Ascending aorta (tissue), 2 donors: ENCODE measurements at regions not wholly inside any gene's neighbourhood (a gene's known extent, or its start where the extent isn't known, plus 50 kb on each side); places are given as distances from the start of the nearest gene placed in this dataset.

Experiments used
- DNase-seq, 2 donors: peaks; one replicate each; pipeline ENCODE4 v3.0.0-alpha.2; 2019; ENCODE audit warnings: low spot score in 2 of 2
- H3K27ac ChIP-seq, 2 donors: fragments of 200-600 bp; sonication (generic); one replicate each; pipeline ENCODE4 v1.5.1; 2016 to 2017; ENCODE audit warnings: mild to moderate bottlenecking in 1 of 2
- H3K27me3 ChIP-seq: fragments of 200-600 bp; sonication (generic); one replicate; pipeline ENCODE4 v1.5.1; 2017
- H3K36me3 ChIP-seq, 2 donors: fragments of 200-600 bp; sonication (generic); one replicate each; pipeline ENCODE4 v1.5.1; 2016
- H3K4me1 ChIP-seq, 2 donors: fragments of 200-600 bp; sonication (generic); one replicate each; pipeline ENCODE4 v1.5.1; 2016 to 2017; ENCODE audit warnings: mild to moderate bottlenecking in 1 of 2
- H3K4me3 ChIP-seq, 2 donors: fragments of 200-600 bp; sonication (generic); one replicate each; pipeline ENCODE4 v1.5.1; 2016 to 2017; ENCODE audit warnings: mild to moderate bottlenecking in 1 of 2
- H3K9me3 ChIP-seq, 2 donors: fragments of 200-600 bp; sonication (generic); one replicate each; pipeline ENCODE4 v1.5.1; 2016
- CTCF ChIP-seq, 3 experiments: fragments of 200-600 bp in 2 of 3; fragments of 450-650 bp in 1 of 3; sonication (generic) in 2 of 3; IDR thresholded peaks; one replicate each; pipeline ENCODE4 v1.5.1; 2016 to 2019; ENCODE audit warnings: antibody characterized with exemption in 3 of 3, mild to moderate bottlenecking in 1 of 3, moderate library complexity in 1 of 3
- intact Hi-C: fragments of 100-400 bp; cut with DNase I; formaldehyde crosslinking; loops from one replicate; pipeline ENCODE4 v1.15.1; 2023

- no peak for DNase-seq
- Histone ChIP-seq H3K9me3 (no peaks in the 10 kb centered on the region), H3K4me3 (no peak overlapping the region), H3K4me1 (no peaks in the 10 kb centered on the region), H3K36me3 (no peaks in the 10 kb centered on the region), H3K27ac (no peak overlapping the region), H3K27me3 (no peaks in the 10 kb centered on the region)
- intact Hi-C loops: no loop called here
- TF ChIP-seq CTCF (IDR thresholded peaks at IDR 0.05): no peak
These were observed 163.9 kb upstream of the ARID2 start for GRCh38 chr12:45565590-45565989.

GRCh38 chr12:45566257-45566656, 163.2 kb upstream of the ARID2 start:
- Histone ChIP-seq H3K36me3 (no peaks in the 10 kb centered on the region), H3K9me3 (no peaks in the 10 kb centered on the region), H3K4me3 (no peak overlapping the region), H3K4me1 (no peaks in the 10 kb centered on the region), H3K27me3 (no peaks in the 10 kb centered on the region), H3K27ac (no peak overlapping the region)
- DNase-seq: no peak
- no peak for TF ChIP-seq CTCF (IDR thresholded peaks at IDR 0.05)
- intact Hi-C loops: no loop called here

GRCh38 chr12:45568808-45569207, 160.7 kb upstream of the ARID2 start:
- Histone ChIP-seq H3K27me3 (no peaks in the 10 kb centered on the region), H3K4me1 (no peaks in the 10 kb centered on the region), H3K27ac (no peak overlapping the region), H3K9me3 (no peaks in the 10 kb centered on the region), H3K36me3 (no peaks in the 10 kb centered on the region), H3K4me3 (no peak overlapping the region)
- no peak for TF ChIP-seq CTCF (IDR thresholded peaks at IDR 0.05)
- intact Hi-C loops: no loop called here
- DNase-seq: no peak

GRCh38 chr12:45570501-45570900, 159.0 kb upstream of the ARID2 start:
- Histone ChIP-seq H3K27ac (no peak overlapping the region), H3K27me3 (no peaks in the 10 kb centered on the region), H3K36me3 (no peaks in the 10 kb centered on the region), H3K9me3 (no peaks in the 10 kb centered on the region), H3K4me1 (no peaks in the 10 kb centered on the region), H3K4me3 (no peak overlapping the region)
- DNase-seq: no peak
- no peak for TF ChIP-seq CTCF (IDR thresholded peaks at IDR 0.05)
- intact Hi-C loops: no loop called here

GRCh38 chr12:45572114-45572513, 157.4 kb upstream of the ARID2 start:
- H3K36me3 ChIP-seq: no peaks in the 10 kb centered on the region
- no peak for TF ChIP-seq CTCF (IDR thresholded peaks at IDR 0.05)
- H3K27me3 ChIP-seq: no peaks in the 10 kb centered on the region
- H3K27ac ChIP-seq: no peak overlapping the region
- no peaks in the 10 kb centered on the region for H3K9me3 ChIP-seq
- H3K4me3 ChIP-seq: no peak overlapping the region
- intact Hi-C loops: no loop called here
- DNase-seq: no peak
- no peaks in the 10 kb centered on the region for H3K4me1 ChIP-seq

GRCh38 chr12:45575417-45575816, 154.1 kb upstream of the ARID2 start:
- no peak for DNase-seq
- Histone ChIP-seq H3K4me1 (no peaks in the 10 kb centered on the region), H3K36me3 (no peaks in the 10 kb centered on the region), H3K27me3 (no peaks in the 10 kb centered on the region), H3K4me3 (no peak overlapping the region), H3K27ac (no peak overlapping the region), H3K9me3 (no peaks in the 10 kb centered on the region)
- no peak for TF ChIP-seq CTCF (IDR thresholded peaks at IDR 0.05)
- intact Hi-C loops: no loop called here
